ENCODE measurements at regions not wholly inside any gene's neighbourhood (a gene's known extent, or its start where the extent isn't known, plus 50 kb on each side); places are given as distances from the start of the nearest gene placed in this dataset.

- no peak overlapping the region for H3K14ac ChIP-seq (ENCODE audit: insufficient read length)
- H2BK5ac ChIP-seq (ENCODE audit: low read depth, low read length), result no peak overlapping the region
- no peaks in the 10 kb centered on the region for H3K79me2 ChIP-seq (ENCODE audit: control insufficient read depth in 1 of 2, insufficient read depth in 2 of 2, low read length in 2 of 2)
- H3K4me3 ChIP-seq (ENCODE audit: extremely low read depth in 1 of 4, insufficient read depth in 2 of 4, low read depth in 3 of 4, low read length in 4 of 4), result no peak overlapping the region
- H3K23ac ChIP-seq (ENCODE audit: insufficient read length), result no peak overlapping the region
- no peaks in the 10 kb centered on the region; the same call in 1 of the 2 replicates for H3K79me1 ChIP-seq (ENCODE audit: low read depth, low read length)
- H2BK20ac ChIP-seq (ENCODE audit: low read length), result no peak overlapping the region
- no peak overlapping the region for H3K18ac ChIP-seq (ENCODE audit: extremely low read depth, low read length)
- H3K9me3 ChIP-seq (ENCODE audit: insufficient read depth in 2 of 2, low read depth in 1 of 2, low read length in 1 of 2), result no peaks in the 10 kb centered on the region
- no peak overlapping the region for H2AK5ac ChIP-seq (ENCODE audit: low read depth, low read length)
- H4K5ac ChIP-seq (ENCODE audit: insufficient read length, low read depth, low read length), result no peak overlapping the region
- DNase-seq (ENCODE audit: low read depth in 1 of 2, low spot score in 2 of 2) (no peak), FAIRE-seq (no peak)
- no peaks in the 10 kb centered on the region for H4K20me1 ChIP-seq (replicated peaks in 1 of 2; ENCODE audit: control insufficient read depth in 1 of 2, insufficient read depth in 2 of 2, low read length in 2 of 2)
- H3K56ac ChIP-seq (replicated peaks; ENCODE audit: insufficient read length, low read depth, low read length), result no peak overlapping the region
- TF ChIP-seq KDM4A (IDR thresholded peaks at IDR 0.05; ENCODE audit: low read depth, low read length, severe bottlenecking) (no peak), SIN3A (conservative IDR thresholded peaks at IDR 0.05 in 1 of 2, IDR thresholded peaks at IDR 0.05 in 1 of 2; ENCODE audit: low read depth in 1 of 2, low read length in 2 of 2) (no peak), JUN (IDR thresholded peaks at IDR 0.05; ENCODE audit: low read depth, low read length) (no peak)
- no peak overlapping the region for H3K4me2 ChIP-seq (ENCODE audit: insufficient read depth in 1 of 2, low read depth in 2 of 2, low read length in 2 of 2)
- no peak overlapping the region for H2BK12ac ChIP-seq (ENCODE audit: low read depth, low read length)
- H2BK15ac ChIP-seq (ENCODE audit: low read length), result no peak overlapping the region
- H3K36me3 ChIP-seq (ENCODE audit: control insufficient read depth in 2 of 4, insufficient read depth in 4 of 4, low read length in 3 of 4), result no peaks in the 10 kb centered on the region
- H3K9ac ChIP-seq (replicated peaks in 1 of 4; ENCODE audit: extremely low read depth in 1 of 4, low read depth in 3 of 4, low read length in 3 of 4), result no peak overlapping the region
- no peak overlapping the region for H3K4ac ChIP-seq (replicated peaks; ENCODE audit: insufficient read length, low read depth, low read length)
- no peak overlapping the region for H4K91ac ChIP-seq (replicated peaks; ENCODE audit: insufficient read length, low read length)
- H4K8ac ChIP-seq (ENCODE audit: extremely low read depth, insufficient read depth, low read length), result no peak overlapping the region
- H3K4me1 ChIP-seq (replicated peaks in 1 of 4; ENCODE audit: control insufficient read depth in 3 of 4, insufficient read depth in 4 of 4, low read length in 3 of 4), result peaks cover 0 to 7% (median 3%) of the 10 kb centered on the region in 4 experiments; a peak in 4 of 7 replicates
- WGBS, 2 experiments (ENCODE audit: extremely low coverage in 1 of 2, insufficient coverage in 1 of 2, insufficient read length in 1 of 2, insufficient replicate concordance in 2 of 2, low coverage in 1 of 2, low lambda C conversion rate in 2 of 2, missing lambda C conversion rate in 1 of 2), result 89% methylated on average over 2 of the region's 2 CpGs; no CpG with 5 or more reads in 1 of the 2 experiments
- H3K27me3 ChIP-seq (replicated peaks in 1 of 4; ENCODE audit: control insufficient read depth in 3 of 4, extremely low read depth in 1 of 4, insufficient read depth in 3 of 4, low read length in 3 of 4), result no peaks in the 10 kb centered on the region; a peak in 1 of 7 replicates
- H2AFZ ChIP-seq (ENCODE audit: low read length), result no peak overlapping the region
- H3K23me2 ChIP-seq (ENCODE audit: low read depth, low read length), result no peaks in the 10 kb centered on the region
- no peak overlapping the region for H3K27ac ChIP-seq (ENCODE audit: low read depth, low read length)
- POLR2A ChIA-PET (ENCODE audit: partially characterized antibody), result no interaction called here
- H2BK120ac ChIP-seq (replicated peaks; ENCODE audit: low read depth, low read length), result no peak overlapping the region
- CTCF ChIA-PET (ENCODE audit: partially characterized antibody), result interaction anchor here (0.6 to 2.4 kb wide), 4 partner anchors 12 to 577 kb away, joined by 3 to 8 read pairs (median 4); no protein-coding TSS in a partner anchor
Observed at GRCh38 chr20:12056839-12057238, 139.1 kb downstream of the BTBD3 start.

Data from H1 (cell line).